Adrenal gland (tissue), 5 donors: ENCODE measurements at regions not wholly inside any gene's neighbourhood (a gene's known extent, or its start where the extent isn't known, plus 50 kb on each side); places are given as distances from the start of the nearest gene placed in this dataset.

Source experiments
- CTCF ChIP-seq, 6 experiments: fragments of 450-650 bp in 4 of 6; fragments of 200-600 bp in 2 of 6; sonication (generic) in 1 of 6; IDR thresholded peaks; 1 replicate in 5 of 6; 2 replicates in 1 of 6; pipeline versions ENCODE4 v1.5.1 to v1.8.0; 2016 to 2021; ENCODE audit warnings: antibody characterized with exemption in 6 of 6, mild to moderate bottlenecking in 2 of 6, moderate library complexity in 1 of 6
- POLR2A ChIP-seq, 2 donors: fragments of 450-650 bp; IDR thresholded peaks; one replicate each; pipeline ENCODE4 v1.6.1; 2017; ENCODE audit warnings: antibody characterized with exemption in 2 of 2, mild to moderate bottlenecking in 2 of 2, moderate library complexity in 1 of 2
- donor health status: DM: no; HTN: no; CAD: no.

- TF ChIP-seq CTCF (IDR thresholded peaks at IDR 0.05) = no peak
- TF ChIP-seq POLR2A (IDR thresholded peaks at IDR 0.05) = no peak
Observed at GRCh38 chr10:133028956-133029355, 58.8 kb upstream of the ADGRA1 start.
